ENCODE measurements at regions not wholly inside any gene's neighbourhood (a gene's known extent, or its start where the extent isn't known, plus 50 kb on each side); places are given as distances from the start of the nearest gene placed in this dataset.

DNA sequence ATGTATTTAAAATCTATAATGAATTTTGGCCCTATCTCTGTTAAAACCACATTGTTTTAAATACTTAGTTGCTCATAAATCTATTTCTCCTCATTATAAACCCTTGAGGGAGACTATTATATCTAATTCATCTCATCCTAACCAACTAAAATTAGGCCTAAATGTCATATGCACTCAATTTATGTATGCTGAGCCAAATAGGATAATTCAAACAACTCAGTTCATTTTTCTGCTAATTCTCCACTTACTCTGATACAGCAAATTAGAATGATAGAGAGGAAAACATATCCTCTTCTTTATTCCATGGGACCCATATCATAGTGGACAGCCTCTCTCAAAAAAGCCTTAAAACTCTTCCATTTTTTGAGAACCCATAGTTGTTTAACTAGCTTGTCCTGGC, 80.3 kb upstream of the TET2 start:
- H2AFZ ChIP-seq (ENCODE audit: low read length) = no peak overlapping the region
- no peaks in the 10 kb centered on the region for H3K4me1 ChIP-seq (ENCODE audit: insufficient read depth, low read length, poor library complexity, severe bottlenecking)
- H3K79me2 ChIP-seq (ENCODE audit: insufficient read depth, low read depth, low read length) = no peaks in the 10 kb centered on the region
- intact Hi-C loops (cut with micrococcal nuclease; ENCODE audit: unreplicated experiment) = no loop called here
- no peaks in the 10 kb centered on the region for H3K9me3 ChIP-seq (ENCODE audit: low read length)
- no peak overlapping the region for H3K4me3 ChIP-seq (ENCODE audit: low read depth, low read length, poor library complexity, severe bottlenecking)
- BruUV-seq (replicated peaks) = no TSS peak
- H3K4me2 ChIP-seq (ENCODE audit: low read length) = no peak overlapping the region
- DNase-seq (ENCODE audit: low spot score) = no peak
- H3K27ac ChIP-seq (ENCODE audit: low read depth, low read length, poor library complexity, severe bottlenecking) = no peak overlapping the region
- CTCF ChIA-PET (ENCODE audit: unreplicated experiment) = no interaction called here
- H4K20me1 ChIP-seq (ENCODE audit: insufficient read depth, low read length) = no peaks in the 10 kb centered on the region
- H3K9me2 ChIP-seq (ENCODE audit: insufficient read depth, low read length) = no peaks in the 10 kb centered on the region
- TF ChIP-seq EZH2phosphoT487 (IDR thresholded peaks at IDR 0.05; ENCODE audit: borderline replicate concordance, low read depth, low read length) = no peak
- TF ChIP-seq, protein P1, sequence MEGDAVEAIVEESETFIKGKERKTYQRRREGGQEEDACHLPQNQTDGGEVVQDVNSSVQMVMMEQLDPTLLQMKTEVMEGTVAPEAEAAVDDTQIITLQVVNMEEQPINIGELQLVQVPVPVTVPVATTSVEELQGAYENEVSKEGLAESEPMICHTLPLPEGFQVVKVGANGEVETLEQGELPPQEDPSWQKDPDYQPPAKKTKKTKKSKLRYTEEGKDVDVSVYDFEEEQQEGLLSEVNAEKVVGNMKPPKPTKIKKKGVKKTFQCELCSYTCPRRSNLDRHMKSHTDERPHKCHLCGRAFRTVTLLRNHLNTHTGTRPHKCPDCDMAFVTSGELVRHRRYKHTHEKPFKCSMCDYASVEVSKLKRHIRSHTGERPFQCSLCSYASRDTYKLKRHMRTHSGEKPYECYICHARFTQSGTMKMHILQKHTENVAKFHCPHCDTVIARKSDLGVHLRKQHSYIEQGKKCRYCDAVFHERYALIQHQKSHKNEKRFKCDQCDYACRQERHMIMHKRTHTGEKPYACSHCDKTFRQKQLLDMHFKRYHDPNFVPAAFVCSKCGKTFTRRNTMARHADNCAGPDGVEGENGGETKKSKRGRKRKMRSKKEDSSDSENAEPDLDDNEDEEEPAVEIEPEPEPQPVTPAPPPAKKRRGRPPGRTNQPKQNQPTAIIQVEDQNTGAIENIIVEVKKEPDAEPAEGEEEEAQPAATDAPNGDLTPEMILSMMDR (conservative IDR thresholded peaks at IDR 0.05; ENCODE audit: low read length) = no peak
- POLR2A ChIA-PET = interaction anchor here (1.1 kb wide), 1 partner anchor 9 kb away, joined by 3 read pairs; no protein-coding TSS in a partner anchor
- H3K36me3 ChIP-seq (ENCODE audit: insufficient read depth, low read length) = no peaks in the 10 kb centered on the region

GRCh38 chr4:105067431-105067830, 79.2 kb upstream of the TET2 start:
- ChIA-PET POLR2A (interaction anchor here (1.1 kb wide), 1 partner anchor 8 kb away, joined by 3 read pairs; no protein-coding TSS in a partner anchor), CTCF (ENCODE audit: unreplicated experiment) (no interaction called here)
- no peak overlapping the region for H3K4me2 ChIP-seq (ENCODE audit: low read length)
- no peak overlapping the region for H3K27ac ChIP-seq (ENCODE audit: low read depth, low read length, poor library complexity, severe bottlenecking)
- TF ChIP-seq, protein P1 (conservative IDR thresholded peaks at IDR 0.05; ENCODE audit: low read length) = no peak
- no peak for TF ChIP-seq EZH2phosphoT487 (IDR thresholded peaks at IDR 0.05; ENCODE audit: borderline replicate concordance, low read depth, low read length)
- H2AFZ ChIP-seq (ENCODE audit: low read length) = no peak overlapping the region
- H3K36me3 ChIP-seq (ENCODE audit: insufficient read depth, low read length) = no peaks in the 10 kb centered on the region
- no TSS peak for BruUV-seq (replicated peaks)
- H4K20me1 ChIP-seq (ENCODE audit: insufficient read depth, low read length) = no peaks in the 10 kb centered on the region
- no peaks in the 10 kb centered on the region for H3K4me1 ChIP-seq (ENCODE audit: insufficient read depth, low read length, poor library complexity, severe bottlenecking)
- no peaks in the 10 kb centered on the region for H3K9me2 ChIP-seq (ENCODE audit: insufficient read depth, low read length)
- H3K9me3 ChIP-seq (ENCODE audit: low read length) = no peaks in the 10 kb centered on the region
- H3K4me3 ChIP-seq (ENCODE audit: low read depth, low read length, poor library complexity, severe bottlenecking) = no peak overlapping the region
- intact Hi-C loops (cut with micrococcal nuclease; ENCODE audit: unreplicated experiment) = no loop called here
- no peak for DNase-seq (ENCODE audit: low spot score)
- no peaks in the 10 kb centered on the region for H3K79me2 ChIP-seq (ENCODE audit: insufficient read depth, low read depth, low read length)

- no TSS peak for BruUV-seq (replicated peaks)
- no peaks in the 10 kb centered on the region for H4K20me1 ChIP-seq (ENCODE audit: insufficient read depth, low read length)
- no peaks in the 10 kb centered on the region for H3K9me3 ChIP-seq (ENCODE audit: low read length)
- H3K36me3 ChIP-seq (ENCODE audit: insufficient read depth, low read length) = no peaks in the 10 kb centered on the region
- no peaks in the 10 kb centered on the region for H3K4me1 ChIP-seq (ENCODE audit: insufficient read depth, low read length, poor library complexity, severe bottlenecking)
- no peak for TF ChIP-seq EZH2phosphoT487 (IDR thresholded peaks at IDR 0.05; ENCODE audit: borderline replicate concordance, low read depth, low read length)
- TF ChIP-seq, protein P1 (conservative IDR thresholded peaks at IDR 0.05; ENCODE audit: low read length) = no peak
- intact Hi-C loops (cut with micrococcal nuclease; ENCODE audit: unreplicated experiment) = no loop called here
- H3K4me3 ChIP-seq (ENCODE audit: low read depth, low read length, poor library complexity, severe bottlenecking) = no peak overlapping the region
- no peak overlapping the region for H3K27ac ChIP-seq (ENCODE audit: low read depth, low read length, poor library complexity, severe bottlenecking)
- no peak for DNase-seq (ENCODE audit: low spot score)
- H3K4me2 ChIP-seq (ENCODE audit: low read length) = no peak overlapping the region
- no peak overlapping the region for H2AFZ ChIP-seq (ENCODE audit: low read length)
- CTCF ChIA-PET (ENCODE audit: unreplicated experiment) = no interaction called here
- H3K79me2 ChIP-seq (ENCODE audit: insufficient read depth, low read depth, low read length) = no peaks in the 10 kb centered on the region
- H3K9me2 ChIP-seq (ENCODE audit: insufficient read depth, low read length) = no peaks in the 10 kb centered on the region
- POLR2A ChIA-PET = no interaction called here
Measured at GRCh38 chr4:105067946-105068345, 78.7 kb upstream of the TET2 start.
